ENCODE measurements at regions not wholly inside any gene's neighbourhood (a gene's known extent, or its start where the extent isn't known, plus 50 kb on each side); places are given as distances from the start of the nearest gene placed in this dataset.

DNA sequence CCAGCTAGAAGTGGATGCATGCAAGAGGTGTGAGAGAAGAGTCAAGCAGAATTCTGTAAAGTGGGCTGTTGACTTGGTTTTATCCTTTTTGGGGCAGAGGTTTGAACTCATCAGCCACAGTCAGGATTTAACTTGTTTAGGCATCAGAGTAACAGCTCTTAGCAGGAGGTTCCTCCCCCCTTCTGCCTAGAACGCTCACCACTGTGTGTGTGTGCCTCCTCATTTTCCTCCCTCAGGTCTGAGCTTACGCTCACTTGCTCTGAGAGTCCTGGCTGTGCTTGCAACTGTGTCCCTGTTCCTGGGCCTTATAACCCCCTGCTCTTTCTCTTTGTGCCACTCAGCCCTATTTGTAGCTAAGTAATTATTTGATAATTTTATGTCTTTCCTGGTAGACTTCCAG is 167.9 kb downstream of the TMEM182 start:
- TF ChIP-seq, protein P1, sequence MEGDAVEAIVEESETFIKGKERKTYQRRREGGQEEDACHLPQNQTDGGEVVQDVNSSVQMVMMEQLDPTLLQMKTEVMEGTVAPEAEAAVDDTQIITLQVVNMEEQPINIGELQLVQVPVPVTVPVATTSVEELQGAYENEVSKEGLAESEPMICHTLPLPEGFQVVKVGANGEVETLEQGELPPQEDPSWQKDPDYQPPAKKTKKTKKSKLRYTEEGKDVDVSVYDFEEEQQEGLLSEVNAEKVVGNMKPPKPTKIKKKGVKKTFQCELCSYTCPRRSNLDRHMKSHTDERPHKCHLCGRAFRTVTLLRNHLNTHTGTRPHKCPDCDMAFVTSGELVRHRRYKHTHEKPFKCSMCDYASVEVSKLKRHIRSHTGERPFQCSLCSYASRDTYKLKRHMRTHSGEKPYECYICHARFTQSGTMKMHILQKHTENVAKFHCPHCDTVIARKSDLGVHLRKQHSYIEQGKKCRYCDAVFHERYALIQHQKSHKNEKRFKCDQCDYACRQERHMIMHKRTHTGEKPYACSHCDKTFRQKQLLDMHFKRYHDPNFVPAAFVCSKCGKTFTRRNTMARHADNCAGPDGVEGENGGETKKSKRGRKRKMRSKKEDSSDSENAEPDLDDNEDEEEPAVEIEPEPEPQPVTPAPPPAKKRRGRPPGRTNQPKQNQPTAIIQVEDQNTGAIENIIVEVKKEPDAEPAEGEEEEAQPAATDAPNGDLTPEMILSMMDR (conservative IDR thresholded peaks at IDR 0.05): no peak
- no peak for TF ChIP-seq EZH2 (IDR thresholded peaks at IDR 0.05; ENCODE audit: low read depth)
